HL-60/S4 treated with retinoic acid at 250 ng/mL for 4 days and 3 days (cell line): ENCODE measurements at regions not wholly inside any gene's neighbourhood (a gene's known extent, or its start where the extent isn't known, plus 50 kb on each side); places are given as distances from the start of the nearest gene placed in this dataset.

Source experiments
- in situ Hi-C: fragments of 300-500 bp; cut with MboI; formaldehyde crosslinking; loops from 2 replicates; pipeline ENCODE4 v1.7.0; 2022; ENCODE audit warnings: low sequenced_read_pairs

GRCh38 chr9:88810826-88811225, 180.4 kb upstream of the S1PR3 start:
- in situ Hi-C loops: no loop called here

- in situ Hi-C loops: no loop called here
These were observed 179.8 kb upstream of the S1PR3 start for GRCh38 chr9:88811511-88811910.

- in situ Hi-C loops: no loop called here
These were observed 178.2 kb upstream of the S1PR3 start for GRCh38 chr9:88812938-88813637.

GRCh38 chr9:88813638-88814209, 177.5 kb upstream of the S1PR3 start:
- in situ Hi-C loops: no loop called here

GRCh38 chr9:88814577-88814976, 176.7 kb upstream of the S1PR3 start:
- in situ Hi-C loops: no loop called here

- in situ Hi-C loops: no loop called here
These were observed 175.1 kb upstream of the S1PR3 start for GRCh38 chr9:88816141-88816540.

- in situ Hi-C loops: no loop called here
These were observed 174.7 kb upstream of the S1PR3 start for GRCh38 chr9:88816591-88816990.

- in situ Hi-C loops: no loop called here
These were observed 173.6 kb upstream of the S1PR3 start for GRCh38 chr9:88817628-88818027.

- in situ Hi-C loops: no loop called here
These were observed 172.6 kb upstream of the S1PR3 start for GRCh38 chr9:88818495-88819201.

- in situ Hi-C loops: no loop called here
These were observed 171.8 kb upstream of the S1PR3 start for GRCh38 chr9:88819476-88819875.

GRCh38 chr9:88820055-88820454, 171.2 kb upstream of the S1PR3 start:
- in situ Hi-C loops: no loop called here

- in situ Hi-C loops: no loop called here
These were observed 170.1 kb upstream of the S1PR3 start for GRCh38 chr9:88821033-88821745.

- in situ Hi-C loops: no loop called here
These were observed 169.5 kb upstream of the S1PR3 start for GRCh38 chr9:88821746-88822106.

GRCh38 chr9:88824711-88825110, 166.6 kb upstream of the S1PR3 start:
- in situ Hi-C loops: no loop called here

GRCh38 chr9:88826181-88826580, 165.1 kb upstream of the S1PR3 start:
- in situ Hi-C loops: no loop called here

- in situ Hi-C loops: no loop called here
These were observed 164.5 kb upstream of the S1PR3 start for GRCh38 chr9:88826771-88827181.

GRCh38 chr9:88828018-88828417, 163.2 kb upstream of the S1PR3 start:
- in situ Hi-C loops: no loop called here

- in situ Hi-C loops: no loop called here
These were observed 162.7 kb upstream of the S1PR3 start for GRCh38 chr9:88828492-88828974.

GRCh38 chr9:88829276-88829675, 162.0 kb upstream of the S1PR3 start:
- in situ Hi-C loops: no loop called here

GRCh38 chr9:88831713-88832407, 159.4 kb upstream of the S1PR3 start:
- in situ Hi-C loops: no loop called here

GRCh38 chr9:88833946-88834345, 157.3 kb upstream of the S1PR3 start:
- in situ Hi-C loops: no loop called here
